Activated CD4-positive, alpha-beta T cell treated with anti-CD3 and anti-CD28 coated beads, Interleukin-2, amount 10 ng/mL, durations not matched to agents 24 days and 14 days (primary cell): ENCODE measurements at regions not wholly inside any gene's neighbourhood (a gene's known extent, or its start where the extent isn't known, plus 50 kb on each side); places are given as distances from the start of the nearest gene placed in this dataset.

ENCODE experiments used
- DNase-seq: peaks from one replicate; pipeline ENCODE4 v3.0.0; 2022
- H3K27ac Mint-ChIP-seq: one replicate; pipeline ENCODE4 v1.8.0; 2022; ENCODE audit warnings: mild to moderate bottlenecking, mixed read lengths
- H3K27me3 Mint-ChIP-seq: one replicate; pipeline ENCODE4 v1.8.0; 2022; ENCODE audit warnings: mixed read lengths
- H3K36me3 Mint-ChIP-seq: one replicate; pipeline ENCODE4 v1.8.0; 2022; ENCODE audit warnings: low read depth, mild to moderate bottlenecking, mixed read lengths
- H3K4me1 Mint-ChIP-seq: one replicate; pipeline ENCODE4 v1.8.0; 2021; ENCODE audit warnings: mixed read lengths
- H3K4me3 Mint-ChIP-seq: one replicate; pipeline ENCODE4 v1.8.0; 2022; ENCODE audit warnings: mild to moderate bottlenecking, moderate library complexity, mixed read lengths
- H3K9me3 Mint-ChIP-seq: one replicate; pipeline ENCODE4 v1.8.0; 2021; ENCODE audit warnings: mixed read lengths
- intact Hi-C: fragments of 100-400 bp; cut with micrococcal nuclease; formaldehyde crosslinking; loops from one replicate; pipeline ENCODE4 v1.15.1; 2023

DNA sequence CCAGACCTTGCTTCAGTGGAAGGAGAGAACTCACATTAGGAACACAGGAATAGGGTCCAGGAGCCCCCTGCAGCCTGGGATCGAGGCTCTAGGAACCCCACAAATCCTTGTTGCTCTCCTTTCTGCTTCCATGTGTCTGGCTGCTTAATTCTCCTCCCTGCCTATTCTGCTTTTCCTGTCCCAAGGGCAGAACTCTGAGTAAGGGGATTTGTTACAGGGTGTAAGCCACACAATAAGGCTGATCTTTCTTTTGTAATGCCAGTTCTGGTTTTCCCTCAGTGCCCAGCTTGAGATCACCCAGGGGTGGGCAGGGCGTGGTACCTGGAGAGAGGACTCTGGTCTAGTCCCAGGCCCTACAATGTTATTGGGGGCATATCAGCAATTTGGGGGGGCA is 119.6 kb upstream of the MGAT5 start:
- Mint-ChIP-seq H3K36me3 (peaks cover 15% of the 10 kb centered on the region), H3K4me1 (peaks cover 21% of the 10 kb centered on the region), H3K27me3 (no peaks in the 10 kb centered on the region), H3K4me3 (no peak overlapping the region), H3K9me3 (no peaks in the 10 kb centered on the region), H3K27ac (no peak overlapping the region)
- DNase-seq, result no peak
- intact Hi-C loops, result no loop called here

DNA sequence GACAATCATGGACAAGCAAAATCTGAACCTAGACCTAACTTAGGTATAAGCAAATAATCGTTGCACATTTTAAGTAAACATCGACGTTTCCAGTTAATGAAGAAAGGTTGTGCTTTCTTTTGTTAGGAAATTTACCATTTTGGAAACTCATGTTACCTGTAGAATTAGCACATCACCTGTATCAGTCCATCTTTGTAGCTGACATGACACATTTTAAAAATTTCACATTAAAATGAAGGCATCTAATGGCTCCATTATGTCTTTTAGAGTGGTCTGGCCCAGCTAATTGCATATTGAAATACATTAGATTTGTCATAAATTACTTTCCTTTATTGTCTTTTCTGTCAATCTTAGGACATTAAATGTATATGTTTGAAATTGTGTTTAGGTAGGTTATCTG is 119.0 kb upstream of the MGAT5 start:
- no peak for DNase-seq
- Mint-ChIP-seq H3K4me3 (no peak overlapping the region), H3K4me1 (peaks cover 21% of the 10 kb centered on the region), H3K9me3 (no peaks in the 10 kb centered on the region), H3K36me3 (peaks cover 15% of the 10 kb centered on the region), H3K27ac (no peak overlapping the region), H3K27me3 (no peaks in the 10 kb centered on the region)
- intact Hi-C loops, result loop anchor here (5.0 kb wide), 1 partner anchor 37 kb away; no protein-coding TSS in a partner anchor

DNA sequence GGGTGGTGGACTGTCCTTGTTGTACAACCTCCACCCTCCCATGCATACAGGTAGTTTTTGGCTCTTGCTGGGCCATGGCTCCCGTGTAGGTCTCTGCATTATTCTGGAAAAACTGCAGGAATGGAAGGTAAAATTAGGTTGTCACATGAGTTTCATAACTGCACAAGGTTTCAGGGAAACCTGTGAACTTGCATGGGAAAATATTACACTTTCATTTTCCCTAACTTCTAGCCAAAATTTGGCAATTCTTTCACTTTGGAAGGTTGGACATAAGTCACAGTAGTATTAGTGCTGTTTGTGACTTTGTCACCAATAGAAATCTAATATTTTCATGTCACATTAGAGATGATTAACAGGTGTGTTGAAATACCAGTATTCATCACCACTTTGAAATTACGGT is 118.1 kb upstream of the MGAT5 start:
- Mint-ChIP-seq H3K4me1 (peaks cover 21% of the 10 kb centered on the region), H3K36me3 (peaks cover 13% of the 10 kb centered on the region), H3K27ac (no peak overlapping the region), H3K9me3 (no peaks in the 10 kb centered on the region), H3K4me3 (no peak overlapping the region), H3K27me3 (no peaks in the 10 kb centered on the region)
- no peak for DNase-seq
- intact Hi-C loops, result loop anchor here (2.0 to 5.0 kb wide), 2 partner anchors 15 to 37 kb away; no protein-coding TSS in a partner anchor

DNA sequence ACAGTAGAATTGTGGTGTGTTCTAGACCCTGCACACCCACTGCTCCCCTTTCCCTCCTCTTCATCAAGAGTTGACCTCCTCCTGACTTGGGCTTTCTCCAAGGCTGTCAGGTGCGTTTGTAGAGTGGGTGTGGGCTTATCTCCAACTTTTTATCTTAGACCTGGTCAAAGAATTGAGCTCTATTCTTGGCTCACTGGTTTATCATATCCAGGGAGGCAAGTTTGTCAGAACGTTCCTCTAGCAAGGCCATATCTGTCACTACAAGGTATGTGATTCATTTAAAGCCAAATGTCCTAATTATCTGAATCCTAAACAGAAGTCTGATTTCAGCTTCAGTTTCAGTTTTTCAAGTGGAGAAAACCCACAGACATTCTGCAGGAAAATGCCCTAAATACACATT is 117.1 kb upstream of the MGAT5 start:
- Mint-ChIP-seq H3K4me1 (peaks cover 21% of the 10 kb centered on the region), H3K36me3 (peaks cover 7% of the 10 kb centered on the region), H3K27me3 (no peaks in the 10 kb centered on the region), H3K9me3 (no peaks in the 10 kb centered on the region), H3K4me3 (peak overlapping the region; percentile 61), H3K27ac (no peak overlapping the region)
- no peak for DNase-seq
- intact Hi-C loops, result loop anchor here (2.0 to 5.0 kb wide), 2 partner anchors 16 to 36 kb away; no protein-coding TSS in a partner anchor

DNA sequence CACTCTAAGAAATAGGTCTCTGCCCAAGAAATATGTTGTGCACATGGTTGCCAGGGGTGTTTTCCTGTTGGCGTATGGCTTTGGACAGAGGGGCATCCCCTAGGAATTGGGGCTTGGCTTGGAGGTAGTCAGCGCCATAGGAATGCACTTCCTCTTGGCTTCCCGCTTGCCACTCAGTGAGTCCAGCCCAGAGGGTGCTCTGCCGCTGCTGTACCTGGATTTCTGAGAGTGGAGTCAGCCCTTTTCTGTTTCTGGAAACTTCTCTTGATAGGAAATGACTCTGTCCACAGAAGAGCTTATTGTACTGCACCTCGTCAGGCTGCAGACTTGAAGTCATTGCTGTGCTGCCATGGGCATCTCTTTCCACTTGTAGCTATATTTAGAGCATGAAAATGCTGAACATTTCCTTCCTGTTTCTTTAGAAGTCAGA is 116.7 kb upstream of the MGAT5 start:
- H3K4me1 Mint-ChIP-seq, result peaks cover 24% of the 10 kb centered on the region
- no peaks in the 10 kb centered on the region for H3K9me3 Mint-ChIP-seq
- H3K4me3 Mint-ChIP-seq, result peak overlapping the region; percentile 61
- no peaks in the 10 kb centered on the region for H3K27me3 Mint-ChIP-seq
- DNase-seq, result peak; percentile 60
- peaks cover 4% of the 10 kb centered on the region for H3K36me3 Mint-ChIP-seq
- intact Hi-C loops, result loop anchor here (2.0 to 5.0 kb wide), 2 partner anchors 16 to 35 kb away; no protein-coding TSS in a partner anchor
- peak overlapping the region; percentile 81 for H3K27ac Mint-ChIP-seq

DNA sequence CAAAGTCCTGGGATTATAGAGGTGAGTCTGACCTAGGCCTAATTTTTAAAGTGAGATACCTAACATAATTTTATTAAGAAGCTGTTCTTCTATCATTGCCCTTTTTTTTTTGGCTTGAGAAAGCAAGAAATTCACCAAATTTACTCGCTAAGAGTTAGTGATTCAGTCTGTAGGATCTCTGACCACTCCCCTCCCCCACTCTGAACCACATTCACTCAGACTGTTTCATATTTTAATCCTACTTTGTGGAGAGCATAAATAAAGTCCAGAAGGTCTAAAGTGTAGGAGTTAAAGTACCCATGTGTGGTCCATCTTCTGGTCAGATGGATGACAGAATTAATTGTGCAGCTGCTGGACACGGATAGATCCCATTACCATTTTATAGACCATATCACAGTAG is 115.8 kb upstream of the MGAT5 start:
- Mint-ChIP-seq H3K27ac (no peak overlapping the region), H3K36me3 (peaks cover 2% of the 10 kb centered on the region), H3K9me3 (no peaks in the 10 kb centered on the region), H3K4me3 (no peak overlapping the region), H3K4me1 (peaks cover 30% of the 10 kb centered on the region), H3K27me3 (no peaks in the 10 kb centered on the region)
- intact Hi-C loops, result loop anchor here (5.0 kb wide), 1 partner anchor 34 kb away; no protein-coding TSS in a partner anchor
- no peak for DNase-seq

DNA sequence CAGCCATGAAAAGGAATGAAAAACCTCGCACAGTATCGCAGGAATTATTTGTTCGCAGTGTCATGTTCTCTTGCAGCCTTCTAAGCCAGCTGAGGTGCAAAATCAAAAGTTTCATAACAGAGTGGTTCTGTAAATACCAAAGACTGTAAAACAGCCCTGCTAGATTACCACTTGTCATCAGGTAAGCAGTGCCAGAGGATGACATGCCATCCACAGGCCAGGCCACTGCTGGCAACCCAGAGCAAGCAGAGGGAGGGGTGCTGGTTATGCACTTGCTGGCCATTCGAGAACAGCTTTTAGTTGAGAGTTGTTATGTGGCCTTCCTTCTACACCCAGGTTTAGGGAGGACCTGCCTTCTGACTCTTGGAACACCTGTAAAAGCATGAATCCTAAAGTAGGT is 114.3 kb upstream of the MGAT5 start:
- no peak for DNase-seq
- intact Hi-C loops, result loop anchor here (5.0 kb wide), 1 partner anchor 33 kb away; no protein-coding TSS in a partner anchor
- no peaks in the 10 kb centered on the region for H3K27me3 Mint-ChIP-seq
- peaks cover 34% of the 10 kb centered on the region for H3K4me1 Mint-ChIP-seq
- H3K27ac Mint-ChIP-seq, result no peak overlapping the region
- no peak overlapping the region for H3K4me3 Mint-ChIP-seq
- H3K36me3 Mint-ChIP-seq, result peaks cover 2% of the 10 kb centered on the region
- H3K9me3 Mint-ChIP-seq, result no peaks in the 10 kb centered on the region

DNA sequence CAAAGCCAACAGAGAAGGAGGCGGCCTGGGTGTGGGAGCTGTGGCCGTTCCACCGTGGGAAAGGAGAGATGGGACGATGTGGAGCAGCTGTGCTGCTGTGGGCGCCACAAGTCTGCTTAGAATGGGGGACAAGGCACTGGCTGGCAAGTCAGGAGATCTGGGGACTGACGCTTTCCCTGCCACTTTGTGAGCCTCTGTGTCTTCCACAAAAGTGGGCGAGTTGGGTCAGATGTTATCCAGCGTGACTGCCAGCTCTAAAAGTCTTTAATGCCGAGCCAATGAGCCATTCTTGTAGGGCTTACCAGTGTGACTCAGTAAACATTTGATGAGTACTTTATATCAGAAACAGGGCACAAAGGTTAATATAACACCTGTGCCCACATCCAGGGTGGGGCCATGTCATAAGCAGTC is 113.6 kb upstream of the MGAT5 start:
- no peak for DNase-seq
- H3K27ac Mint-ChIP-seq, result no peak overlapping the region
- peaks cover 34% of the 10 kb centered on the region for H3K4me1 Mint-ChIP-seq
- intact Hi-C loops, result no loop called here
- H3K4me3 Mint-ChIP-seq, result no peak overlapping the region
- H3K27me3 Mint-ChIP-seq, result no peaks in the 10 kb centered on the region
- peaks cover 2% of the 10 kb centered on the region for H3K36me3 Mint-ChIP-seq
- H3K9me3 Mint-ChIP-seq, result no peaks in the 10 kb centered on the region

DNA sequence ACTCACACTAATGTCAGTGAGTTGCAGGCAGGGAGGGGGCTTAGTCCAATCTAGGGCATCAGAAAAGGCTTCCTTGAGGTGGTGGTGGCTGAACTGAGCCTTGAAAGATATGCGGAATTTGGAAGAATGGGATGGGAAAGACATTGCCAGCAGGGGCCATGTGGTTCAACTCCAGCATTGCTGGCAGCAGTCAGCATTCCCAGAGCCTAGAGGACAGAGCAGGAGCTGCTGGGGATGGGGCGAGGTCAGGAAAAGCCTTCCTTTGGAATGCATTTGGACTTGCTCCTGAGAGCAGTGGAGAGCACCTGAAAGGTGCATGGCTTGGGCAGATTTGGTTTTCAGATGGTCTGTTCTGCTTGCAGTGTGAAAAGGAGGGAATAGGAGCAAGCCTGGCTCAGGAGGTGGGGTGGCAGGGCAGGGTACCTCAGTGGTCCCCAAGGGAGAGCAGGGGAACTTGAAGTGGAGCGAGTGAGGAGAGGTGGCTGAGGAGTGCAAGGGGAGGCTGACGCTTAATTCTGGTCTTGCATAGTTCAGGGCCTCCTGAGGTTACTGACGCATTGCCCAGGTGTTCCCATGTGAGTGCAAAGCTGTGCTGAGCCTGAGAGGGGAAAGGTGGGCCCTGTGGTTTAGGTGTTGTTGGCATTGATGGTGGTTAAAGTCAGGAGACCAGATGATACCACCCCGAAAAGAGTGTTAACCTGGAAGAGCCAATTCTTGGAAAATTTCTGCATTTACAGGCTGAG is 112.1 kb upstream of the MGAT5 start:
- DNase-seq, result no peak
- no peaks in the 10 kb centered on the region for H3K27me3 Mint-ChIP-seq
- H3K4me3 Mint-ChIP-seq, result no peak overlapping the region
- intact Hi-C loops, result no loop called here
- peaks cover 29% of the 10 kb centered on the region for H3K4me1 Mint-ChIP-seq
- H3K27ac Mint-ChIP-seq, result no peak overlapping the region
- H3K9me3 Mint-ChIP-seq, result no peaks in the 10 kb centered on the region
- H3K36me3 Mint-ChIP-seq, result peaks cover 2% of the 10 kb centered on the region

DNA sequence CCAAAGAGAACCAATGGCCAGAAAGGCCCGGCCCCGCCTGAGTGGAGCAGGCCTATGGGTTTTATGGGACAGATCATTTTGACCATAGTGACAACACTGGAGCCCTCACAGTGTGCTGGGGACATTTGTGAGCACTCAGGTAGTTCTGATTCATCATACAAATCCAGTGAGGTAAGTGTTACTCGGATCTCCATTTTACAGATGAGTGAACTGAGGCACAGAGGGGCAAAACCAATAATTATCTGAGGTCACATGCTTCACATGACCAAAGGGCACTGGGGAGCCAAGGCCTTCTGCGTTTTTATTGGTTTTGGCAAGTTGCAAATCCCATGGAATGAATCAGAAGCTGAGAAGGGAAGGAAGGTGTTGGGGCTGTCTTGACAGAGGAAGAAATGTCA is 111.5 kb upstream of the MGAT5 start:
- intact Hi-C loops, result no loop called here
- Mint-ChIP-seq H3K27ac (peak overlapping the region; percentile 43), H3K9me3 (no peaks in the 10 kb centered on the region), H3K4me3 (no peak overlapping the region), H3K27me3 (no peaks in the 10 kb centered on the region), H3K4me1 (peaks cover 23% of the 10 kb centered on the region), H3K36me3 (peaks cover 2% of the 10 kb centered on the region)
- DNase-seq, result no peak

DNA sequence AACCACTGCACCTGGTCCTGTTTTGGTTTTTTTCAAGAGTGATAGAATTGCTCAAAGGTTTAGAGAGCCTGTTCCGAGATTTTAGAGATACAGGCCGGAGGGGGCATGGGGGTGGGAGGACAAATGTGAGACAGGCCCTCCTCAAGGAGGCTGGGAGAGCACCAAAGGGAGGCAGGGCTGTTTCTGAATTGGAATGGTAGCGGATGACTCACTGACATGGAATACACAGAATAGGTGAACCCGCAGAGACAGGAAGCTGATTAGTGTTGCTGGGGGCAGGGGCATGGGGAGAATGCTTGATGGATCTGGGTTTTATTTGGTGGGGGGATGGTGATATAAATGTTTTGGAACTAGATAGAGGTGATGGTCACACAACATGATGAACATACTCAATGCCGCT is 111.0 kb upstream of the MGAT5 start:
- peaks cover 2% of the 10 kb centered on the region for H3K36me3 Mint-ChIP-seq
- peaks cover 21% of the 10 kb centered on the region for H3K4me1 Mint-ChIP-seq
- H3K27ac Mint-ChIP-seq, result no peak overlapping the region

DNA sequence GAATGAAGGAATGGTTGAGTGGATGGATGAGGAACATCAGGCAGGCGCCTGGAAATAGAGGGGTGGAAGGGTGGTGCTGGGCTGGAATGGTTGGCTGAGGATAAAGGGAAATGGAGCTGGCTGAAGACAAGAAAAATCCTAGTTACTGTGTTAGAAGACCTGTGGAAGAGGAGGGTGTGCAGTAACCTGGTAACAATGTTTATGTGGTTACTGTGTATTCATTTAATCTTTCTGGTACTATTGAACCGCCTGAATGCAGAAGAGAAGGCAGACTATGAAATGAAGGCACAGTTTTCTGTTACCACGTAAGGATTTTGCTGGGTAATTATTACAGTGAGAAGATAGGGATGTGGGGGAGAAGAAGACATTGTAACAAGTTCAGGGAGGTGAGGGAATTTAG is 110.3 kb upstream of the MGAT5 start:
- intact Hi-C loops, result no loop called here
- Mint-ChIP-seq H3K36me3 (peaks cover 2% of the 10 kb centered on the region), H3K27me3 (no peaks in the 10 kb centered on the region), H3K9me3 (no peaks in the 10 kb centered on the region), H3K4me1 (peaks cover 17% of the 10 kb centered on the region), H3K27ac (no peak overlapping the region), H3K4me3 (no peak overlapping the region)
- DNase-seq, result no peak

More for the DNA sequence above, 111.0 kb upstream of the MGAT5 start:
- Mint-ChIP-seq H3K4me3 (no peak overlapping the region), H3K27me3 (no peaks in the 10 kb centered on the region), H3K9me3 (no peaks in the 10 kb centered on the region)
- DNase-seq, result no peak
- intact Hi-C loops, result no loop called here

DNA sequence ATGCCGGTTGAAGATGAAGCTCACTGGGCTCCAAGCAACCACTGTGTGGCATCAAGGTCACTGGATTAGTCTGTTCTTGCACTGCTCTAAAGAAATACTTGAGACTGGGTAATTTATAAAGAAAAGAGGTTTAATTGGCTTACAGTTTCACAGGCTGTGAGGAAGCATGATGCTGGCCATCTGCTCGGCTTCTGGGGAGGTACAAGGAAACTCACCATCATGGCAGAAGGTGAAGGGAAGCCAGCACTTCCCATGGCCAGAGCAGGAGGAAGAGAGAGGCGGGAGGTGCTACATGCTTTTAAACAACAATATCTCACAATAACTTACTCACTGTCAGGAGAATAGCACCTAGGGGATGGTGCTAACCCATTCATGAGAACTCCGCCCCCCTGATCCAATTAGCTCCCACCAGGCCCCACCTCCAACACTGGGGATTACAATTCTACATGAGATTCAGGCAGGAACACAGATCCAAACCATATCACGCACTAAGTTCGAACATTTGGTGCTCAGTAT is 109.7 kb upstream of the MGAT5 start:
- peaks cover 15% of the 10 kb centered on the region for H3K4me1 Mint-ChIP-seq
- H3K36me3 Mint-ChIP-seq, result peaks cover 2% of the 10 kb centered on the region
- no peak overlapping the region for H3K4me3 Mint-ChIP-seq
- no peak for DNase-seq
- H3K9me3 Mint-ChIP-seq, result no peaks in the 10 kb centered on the region
- H3K27ac Mint-ChIP-seq, result no peak overlapping the region
- no peaks in the 10 kb centered on the region for H3K27me3 Mint-ChIP-seq
- intact Hi-C loops, result no loop called here

DNA sequence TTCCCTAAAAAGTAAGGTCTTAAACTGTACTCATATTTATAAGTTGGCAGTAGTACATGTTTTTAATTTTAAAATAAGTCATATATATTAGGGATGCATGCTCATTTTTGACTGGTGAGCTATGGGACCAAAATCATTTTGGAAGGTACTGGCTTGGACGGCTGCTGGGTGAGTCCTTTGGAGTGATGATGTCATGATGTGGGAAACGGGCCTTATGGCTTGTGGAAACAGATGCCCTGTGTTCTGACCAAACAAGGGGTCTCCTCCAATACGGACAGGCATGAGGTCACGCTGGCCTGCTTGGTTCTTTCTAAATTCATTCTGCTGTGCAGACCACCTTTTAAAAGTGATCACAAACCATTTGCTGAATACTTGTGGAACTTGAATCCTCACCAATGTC is 109.2 kb upstream of the MGAT5 start:
- DNase-seq, result no peak
- no peaks in the 10 kb centered on the region for H3K9me3 Mint-ChIP-seq
- H3K27ac Mint-ChIP-seq, result no peak overlapping the region
- intact Hi-C loops, result no loop called here
- H3K27me3 Mint-ChIP-seq, result no peaks in the 10 kb centered on the region
- H3K36me3 Mint-ChIP-seq, result peaks cover 2% of the 10 kb centered on the region
- H3K4me1 Mint-ChIP-seq, result peaks cover 17% of the 10 kb centered on the region
- H3K4me3 Mint-ChIP-seq, result no peak overlapping the region
